K562 (cell line): ENCODE measurements at regions not wholly inside any gene's neighbourhood (a gene's known extent, or its start where the extent isn't known, plus 50 kb on each side); places are given as distances from the start of the nearest gene placed in this dataset.

Experiments
- ATF1 ChIP-seq, 2 experiments: fragments of 450-650 bp in 1 of 2; IDR thresholded peaks; 2 replicates each; pipeline ENCODE4 v1.6.1; 2016; ENCODE audit warnings: missing compliant biosample characterization in 1 of 2, missing genetic modification characterization in 1 of 2
- BCL6 ChIP-seq: fragments of 250-450 bp; sonication (Bioruptor Pico); IDR thresholded peaks from 2 replicates; pipeline ENCODE4 v1.4.0; 2020
- CTCF ChIP-seq, 3 experiments: IDR thresholded peaks in 2 of 3; conservative IDR thresholded peaks in 1 of 3; 2 replicates each; pipeline ENCODE4 v1.5.1; 2011 to 2012; ENCODE audit warnings: low read length in 3 of 3, mild to moderate bottlenecking in 3 of 3, control low read depth in 2 of 3, improper control_type of control experiment in 1 of 3, inconsistent platforms in 1 of 3, low read depth in 1 of 3, mixed read lengths in 1 of 3, moderate library complexity in 1 of 3; ENCODE audit not compliant: insufficient read depth in 2 of 3
- ELF4 ChIP-seq: fragments of 450-650 bp; formaldehyde crosslinking; IDR thresholded peaks from 2 replicates; pipeline ENCODE4 v1.4.0; 2022; ENCODE audit warnings: missing genetic modification characterization
- ELK1 ChIP-seq: sonication (generic); formaldehyde crosslinking; IDR thresholded peaks from 2 replicates; pipeline ENCODE4 v1.8.1; 2022; ENCODE audit warnings: missing genetic modification reagents
- HNRNPL ChIP-seq: fragments of 200-400 bp; formaldehyde crosslinking; IDR thresholded peaks from 2 replicates; pipeline ENCODE4 v1.6.1; 2017; ENCODE audit warnings: low read depth, mild to moderate bottlenecking, low read length
- MITF ChIP-seq: IDR thresholded peaks from 2 replicates; pipeline ENCODE4 v1.6.1; 2014; ENCODE audit warnings: antibody characterized with exemption
- PPARD ChIP-seq: fragments of 250-450 bp; sonication (Bioruptor Pico); IDR thresholded peaks from 2 replicates; pipeline ENCODE4 v1.8.0; 2022; ENCODE audit warnings: inconsistent platforms, mild to moderate bottlenecking, moderate library complexity
- RAD21 ChIP-seq, 2 experiments: fragments of 250-450 bp in 1 of 2; fragments of 450-650 bp in 1 of 2; sonication (Bioruptor Pico) in 1 of 2; formaldehyde crosslinking in 1 of 2; IDR thresholded peaks in 1 of 2; conservative IDR thresholded peaks in 1 of 2; 2 replicates each; pipeline versions ENCODE4 v1.4.0 to v1.8.0; 2020 to 2022; ENCODE audit warnings: mild to moderate bottlenecking in 2 of 2, moderate library complexity in 1 of 2
- RBBP5 ChIP-seq: fragments of 200-600 bp; sonication (generic); IDR thresholded peaks from 2 replicates; pipeline ENCODE4 v1.6.1; 2012; ENCODE audit warnings: borderline replicate concordance, mild to moderate bottlenecking, low read length, control low read depth, inconsistent platforms; ENCODE audit not compliant: insufficient read depth, poor library complexity, severe bottlenecking
- REST ChIP-seq, 2 experiments: fragments of 450-650 bp; formaldehyde crosslinking in 1 of 2; IDR thresholded peaks; 2 replicates each; pipeline versions ENCODE4 v1.4.0 to v1.6.1; 2014 to 2020; ENCODE audit warnings: mild to moderate bottlenecking in 2 of 2, borderline replicate concordance in 1 of 2, low read depth in 1 of 2
- SMC3 ChIP-seq: conservative IDR thresholded peaks from 2 replicates; pipeline ENCODE4 v1.6.1; 2011; ENCODE audit warnings: low read depth, low read length, improper control_type of control experiment; ENCODE audit not compliant: insufficient read depth
- TAF1 ChIP-seq: IDR thresholded peaks from 2 replicates; pipeline ENCODE4 v1.6.1; 2011; ENCODE audit warnings: mild to moderate bottlenecking, low read length, moderate library complexity; ENCODE audit not compliant: insufficient read depth, control insufficient read depth, severe bottlenecking; ENCODE audit errors: extremely low read depth
- USF2 ChIP-seq: sonication (generic); formaldehyde crosslinking; IDR thresholded peaks from 2 replicates; pipeline ENCODE4 v1.5.0; 2020; ENCODE audit warnings: missing genetic modification reagents

GRCh38 chr9:10999646-11000045, 386.8 kb upstream of the PTPRD start:
- TF ChIP-seq TAF1, result no peak
- TF ChIP-seq ATF1 (CRISPR knock-in tag; IDR thresholded peaks at IDR 0.05), result no peak
- TF ChIP-seq ATF1 (tag; IDR thresholded peaks at IDR 0.05), result no peak
- no peak for TF ChIP-seq HNRNPL
- TF ChIP-seq CTCF (IDR thresholded peaks at IDR 0.05 in 2 of 3, conservative IDR thresholded peaks at IDR 0.05 in 1 of 3; ENCODE audit: insufficient read depth in 2 of 3, low read depth in 1 of 3, low read length in 3 of 3), result no peak
- TF ChIP-seq SMC3, result no peak
- no peak for TF ChIP-seq RAD21 (CRISPR knock-in tag; conservative IDR thresholded peaks at IDR 0.05 in 1 of 2, IDR thresholded peaks at IDR 0.05 in 1 of 2)
- TF ChIP-seq PPARD (CRISPR knock-in tag), result no peak
- TF ChIP-seq BCL6 (CRISPR knock-in tag), result no peak
- no peak for TF ChIP-seq ELF4
- no peak for TF ChIP-seq USF2 (CRISPR knock-in tag)
- TF ChIP-seq MITF, result no peak
- TF ChIP-seq RBBP5, result no peak
- TF ChIP-seq REST (IDR thresholded peaks at IDR 0.05; ENCODE audit: borderline replicate concordance), result no peak
- TF ChIP-seq REST (CRISPR knock-in tag; IDR thresholded peaks at IDR 0.05; ENCODE audit: low read depth), result no peak
- no peak for TF ChIP-seq ELK1 (CRISPR knock-in tag)
